GM12892 (cell line): ENCODE measurements at regions not wholly inside any gene's neighbourhood (a gene's known extent, or its start where the extent isn't known, plus 50 kb on each side); places are given as distances from the start of the nearest gene placed in this dataset.

Experiments
- POLR2A ChIP-seq: IDR thresholded peaks from 2 replicates; pipeline ENCODE4 v1.6.1; 2011; ENCODE audit warnings: low read depth, low read length, control low read depth
- POLR2AphosphoS5 ChIP-seq: IDR thresholded peaks from 2 replicates; pipeline ENCODE4 v1.6.1; 2011; ENCODE audit warnings: low read depth, low read length, control low read depth
- TAF1 ChIP-seq: IDR thresholded peaks from 2 replicates; pipeline ENCODE4 v1.6.1; 2011; ENCODE audit warnings: low read depth, mild to moderate bottlenecking, control low read depth, low read length, borderline replicate concordance

DNA sequence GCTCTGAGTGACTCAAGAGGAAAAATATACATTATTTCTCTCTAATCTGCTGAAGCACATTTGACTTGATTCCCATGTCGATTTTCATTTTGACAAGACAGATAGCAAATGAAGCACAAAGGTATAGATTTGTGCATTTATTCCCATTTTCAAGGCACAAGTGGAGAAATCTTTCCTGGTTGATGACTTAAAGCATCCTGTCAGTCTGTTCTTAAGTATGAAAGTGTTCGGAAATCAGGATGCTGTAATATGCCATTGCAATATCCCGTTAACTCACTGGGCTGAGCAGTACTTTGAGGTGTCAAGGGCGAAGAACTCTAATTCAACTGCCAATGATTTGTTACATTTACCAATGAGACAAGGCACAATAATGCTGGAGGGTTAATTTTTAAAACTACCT lies 185.2 kb upstream of the LRP1B start:
- no peak for TF ChIP-seq POLR2A
- no peak for TF ChIP-seq TAF1
- TF ChIP-seq POLR2AphosphoS5 = no peak
